Keratinocyte (primary cell): ENCODE measurements at regions not wholly inside any gene's neighbourhood (a gene's known extent, or its start where the extent isn't known, plus 50 kb on each side); places are given as distances from the start of the nearest gene placed in this dataset.

Experiments used
- DNase-seq: peaks from one replicate; pipeline ENCODE4 v3.0.0-alpha.2; 2011; ENCODE audit warnings: low read depth, missing footprints, low spot score
- FAIRE-seq: peaks from 2 replicates; lab custom pipeline; 2011; peaks lifted over from hg19 to GRCh38; lab: Jason Lieb, UNC
- H2AFZ ChIP-seq: 2 replicates; pipeline ENCODE4 v1.6.0; 2012; ENCODE audit warnings: low read length, control low read depth, inconsistent platforms; ENCODE audit not compliant: control insufficient read depth
- H3K27ac ChIP-seq: 2 replicates; pipeline ENCODE4 v1.5.1; 2011; ENCODE audit warnings: low read length; ENCODE audit not compliant: control insufficient read depth, insufficient read depth
- H3K27me3 ChIP-seq: 3 replicates; pipeline ENCODE4 v1.6.0; 2011; ENCODE audit warnings: low read length; ENCODE audit not compliant: control insufficient read depth, insufficient read depth; ENCODE audit errors: extremely low read depth
- H3K36me3 ChIP-seq, 2 experiments: 2 replicates in 1 of 2; 3 replicates in 1 of 2; pipeline ENCODE4 v1.5.1; 2011; ENCODE audit warnings: low read length in 2 of 2, mild to moderate bottlenecking in 1 of 2; ENCODE audit not compliant: control insufficient read depth in 2 of 2, insufficient read depth in 2 of 2; ENCODE audit errors: extremely low read depth in 1 of 2
- H3K4me1 ChIP-seq: 3 replicates; pipeline ENCODE4 v1.5.1; 2011; ENCODE audit warnings: low read length; ENCODE audit not compliant: control insufficient read depth, insufficient read depth; ENCODE audit errors: extremely low read depth
- H3K4me2 ChIP-seq: 3 replicates; pipeline ENCODE4 v1.6.0; 2011; ENCODE audit warnings: low read depth, low read length; ENCODE audit not compliant: control insufficient read depth, insufficient read depth; ENCODE audit errors: extremely low read depth
- H3K4me3 ChIP-seq, 3 experiments: fragments of 200-600 bp in 1 of 3; sonication (generic) in 1 of 3; 2 replicates in 2 of 3; 3 replicates in 1 of 3; pipeline ENCODE4 v1.5.1; 2011 to 2016; ENCODE audit warnings: low read length in 3 of 3, mild to moderate bottlenecking in 3 of 3, control low read depth in 2 of 3, inconsistent platforms in 1 of 3, low read depth in 1 of 3, mixed read lengths in 1 of 3, mixed run types in 1 of 3, moderate library complexity in 1 of 3; ENCODE audit not compliant: control insufficient read depth in 2 of 3, insufficient read depth in 2 of 3; ENCODE audit errors: extremely low read depth in 1 of 3
- H3K79me2 ChIP-seq: 2 replicates; pipeline ENCODE4 v1.6.0; 2012; ENCODE audit warnings: low read length; ENCODE audit not compliant: control insufficient read depth, insufficient read depth
- H3K9ac ChIP-seq: 3 replicates; pipeline ENCODE4 v1.6.0; 2011; ENCODE audit warnings: low read length; ENCODE audit not compliant: control insufficient read depth, insufficient read depth; ENCODE audit errors: extremely low read depth
- H3K9me1 ChIP-seq: 3 replicates; pipeline ENCODE4 v1.6.0; 2011; ENCODE audit warnings: low read length; ENCODE audit not compliant: control insufficient read depth, insufficient read depth; ENCODE audit errors: extremely low read depth
- H3K9me3 ChIP-seq: 2 replicates; pipeline ENCODE4 v1.5.1; 2012; ENCODE audit warnings: low read depth, low read length; ENCODE audit not compliant: control insufficient read depth
- H4K20me1 ChIP-seq: 3 replicates; pipeline ENCODE4 v1.6.0; 2011; ENCODE audit warnings: low read length; ENCODE audit not compliant: control insufficient read depth, insufficient read depth; ENCODE audit errors: extremely low read depth
- CTCF ChIP-seq, 3 experiments: IDR thresholded peaks in 1 of 3; conservative IDR thresholded peaks in 1 of 3; optimal IDR thresholded peaks in 1 of 3; 2 replicates in 2 of 3; 3 replicates in 1 of 3; pipeline versions ENCODE3 to v1.5.1; 2011; ENCODE audit warnings: low read length in 3 of 3, mild to moderate bottlenecking in 3 of 3, moderate library complexity in 2 of 3, control low read depth in 1 of 3, inconsistent platforms in 1 of 3; ENCODE audit not compliant: insufficient read depth in 2 of 3; ENCODE audit errors: extremely low read depth in 1 of 3
- EZH2 ChIP-seq: IDR thresholded peaks from one replicate; pipeline ENCODE4 v1.6.1; 2012; ENCODE audit warnings: inconsistent platforms, mild to moderate bottlenecking, low read length, moderate library complexity
- dilution Hi-C: fragments of 300-500 bp; cut with MboI; formaldehyde crosslinking; loops from one replicate; pipeline ENCODE4 v1.7.0; 2020; ENCODE audit warnings: low sequenced_read_pairs; ENCODE audit not compliant: extremely low pct_ligation_motif_present

GRCh38 chr15:31151301-31152233, 50.0 kb upstream of the TRPM1 start:
- Histone ChIP-seq H3K27me3 (no peaks in the 10 kb centered on the region), H2AFZ (no peak overlapping the region), H3K4me3 (no peak overlapping the region), H3K27ac (no peak overlapping the region), H3K4me2 (no peak overlapping the region), H3K9me1 (no peaks in the 10 kb centered on the region), H3K36me3 (no peaks in the 10 kb centered on the region), H3K9me3 (peaks cover 2% of the 10 kb centered on the region), H3K9ac (no peak overlapping the region), H3K79me2 (no peaks in the 10 kb centered on the region), H3K4me1 (peaks cover 6% of the 10 kb centered on the region), H4K20me1 (no peaks in the 10 kb centered on the region)
- no peak for DNase-seq
- FAIRE-seq = no peak
- TF ChIP-seq EZH2 = no peak
- no peak for TF ChIP-seq CTCF (optimal IDR thresholded peaks at IDR 0.05 in 1 of 3, IDR thresholded peaks at IDR 0.05 in 1 of 3, conservative IDR thresholded peaks at IDR 0.05 in 1 of 3; ENCODE audit: extremely low read depth in 1 of 3, insufficient read depth in 2 of 3, low read length in 3 of 3)
- dilution Hi-C loops = no loop called here

- H3K9ac ChIP-seq = no peak overlapping the region
- no peak for DNase-seq
- dilution Hi-C loops = no loop called here
- H3K4me2 ChIP-seq = no peak overlapping the region
- H2AFZ ChIP-seq = peak overlapping the region; percentile 67
- H3K9me3 ChIP-seq = peaks cover 2% of the 10 kb centered on the region
- no peaks in the 10 kb centered on the region for H4K20me1 ChIP-seq
- no peak overlapping the region for H3K4me3 ChIP-seq
- H3K9me1 ChIP-seq = no peaks in the 10 kb centered on the region
- no peaks in the 10 kb centered on the region for H3K79me2 ChIP-seq
- TF ChIP-seq EZH2 = no peak
- TF ChIP-seq CTCF (optimal IDR thresholded peaks at IDR 0.05 in 1 of 3, IDR thresholded peaks at IDR 0.05 in 1 of 3, conservative IDR thresholded peaks at IDR 0.05 in 1 of 3; ENCODE audit: extremely low read depth in 1 of 3, insufficient read depth in 2 of 3, low read length in 3 of 3) = no peak
- H3K36me3 ChIP-seq = no peaks in the 10 kb centered on the region
- no peak for FAIRE-seq
- H3K27me3 ChIP-seq = no peaks in the 10 kb centered on the region
- peaks cover 6% of the 10 kb centered on the region for H3K4me1 ChIP-seq
- no peak overlapping the region for H3K27ac ChIP-seq
These were observed 52.0 kb upstream of the TRPM1 start for GRCh38 chr15:31153531-31153930.
